Daoy (cell line): ENCODE measurements at regions not wholly inside any gene's neighbourhood (a gene's known extent, or its start where the extent isn't known, plus 50 kb on each side); places are given as distances from the start of the nearest gene placed in this dataset.
"Not testable (repeated sequence)": the region's sequence is repeated elsewhere in the genome, so short reads cannot be mapped to it uniquely, and the experiment has no call there.

Experiments used
- DNase-seq: peaks from one replicate; pipeline ENCODE4 v3.0.0-alpha.2; 2015; ENCODE audit warnings: low read depth

- DNase-seq = no peak
Measured at GRCh38 chr18:44539926-44540325, 140.8 kb upstream of the SETBP1 start.

- no peak for DNase-seq
Measured at GRCh38 chr18:44541159-44541558, 139.5 kb upstream of the SETBP1 start.

- DNase-seq = no peak
Measured at GRCh38 chr18:44541781-44542180, 138.9 kb upstream of the SETBP1 start.

- no peak for DNase-seq
Measured at GRCh38 chr18:44543387-44543786, 137.3 kb upstream of the SETBP1 start.

- DNase-seq = no peak
Measured at GRCh38 chr18:44545359-44545985, 135.2 kb upstream of the SETBP1 start.

GRCh38 chr18:44546954-44547353 lies 133.7 kb upstream of the SETBP1 start:
- DNase-seq = no peak

GRCh38 chr18:44548291-44549221 lies 132.1 kb upstream of the SETBP1 start:
- no peak for DNase-seq

GRCh38 chr18:44552706-44553105 lies 128.0 kb upstream of the SETBP1 start:
- no peak for DNase-seq

- no peak for DNase-seq
Measured at GRCh38 chr18:44556296-44556695, 124.4 kb upstream of the SETBP1 start.

GRCh38 chr18:44557616-44558151 lies 123.0 kb upstream of the SETBP1 start:
- no peak for DNase-seq

- DNase-seq = no peak
Measured at GRCh38 chr18:44558767-44559166, 121.9 kb upstream of the SETBP1 start.

GRCh38 chr18:44562986-44563385 lies 117.7 kb upstream of the SETBP1 start:
- DNase-seq = no peak

GRCh38 chr18:44564922-44565321 lies 115.8 kb upstream of the SETBP1 start:
- DNase-seq = no peak

GRCh38 chr18:44568342-44568741 lies 112.3 kb upstream of the SETBP1 start:
- DNase-seq = no peak

- no peak for DNase-seq
Measured at GRCh38 chr18:44568986-44569385, 111.7 kb upstream of the SETBP1 start.

GRCh38 chr18:44569391-44570055 lies 111.2 kb upstream of the SETBP1 start:
- DNase-seq = no peak

- peak; percentile 32 for DNase-seq
Measured at GRCh38 chr18:44579028-44579702, 101.5 kb upstream of the SETBP1 start.

- DNase-seq = no peak
Measured at GRCh38 chr18:44579745-44580144, 100.9 kb upstream of the SETBP1 start.

- DNase-seq = no peak
Measured at GRCh38 chr18:44580159-44580558, 100.5 kb upstream of the SETBP1 start.

GRCh38 chr18:44580782-44581181 lies 99.9 kb upstream of the SETBP1 start:
- DNase-seq = not testable (repeated sequence)

GRCh38 chr18:44582456-44582855 lies 98.2 kb upstream of the SETBP1 start:
- DNase-seq = no peak

GRCh38 chr18:44584900-44585299 lies 95.8 kb upstream of the SETBP1 start:
- DNase-seq = no peak
